RWPE1 (cell line): ENCODE measurements at regions not wholly inside any gene's neighbourhood (a gene's known extent, or its start where the extent isn't known, plus 50 kb on each side); places are given as distances from the start of the nearest gene placed in this dataset.

Source experiments
- CTCF ChIA-PET: fragments of 350-600 bp; sonication (Branson Sonifier 250); formaldehyde crosslinking; extraction: SDS; loops from one replicate; lab custom pipeline; 2021; lab: Yijun Ruan, JAX
- POLR2A ChIA-PET: fragments of 400-600 bp; formaldehyde crosslinking; extraction: SDS; loops from one replicate; lab custom pipeline; 2020; ENCODE audit warnings: antibody characterized with exemption; ENCODE audit not compliant: low non-redundant PET; lab: Yijun Ruan, JAX
- DNase-seq: peaks from one replicate; pipeline ENCODE4 v3.0.0; 2012; ENCODE audit warnings: low spot score
- H3K27ac ChIP-seq: fragments of 450-650 bp; 2 replicates; pipeline ENCODE4 v1.5.1; 2017
- CTCF ChIP-seq: fragments of 450-650 bp; conservative IDR thresholded peaks from 2 replicates; pipeline ENCODE4 v1.5.1; 2017; ENCODE audit warnings: low read depth, mild to moderate bottlenecking

GRCh38 chr12:61993734-61994345 lies 266.4 kb upstream of the USP15 start:
- ChIA-PET CTCF (interaction anchor here (0.7 kb wide), 1 partner anchor 1114 kb away, joined by 3 read pairs; no protein-coding TSS in a partner anchor), POLR2A (no interaction called here)
- no peak overlapping the region for H3K27ac ChIP-seq
- peak; percentile 35 for TF ChIP-seq CTCF
- peak; percentile 20 for DNase-seq

- no peak overlapping the region for H3K27ac ChIP-seq
- CTCF ChIA-PET: no interaction called here
- POLR2A ChIA-PET: no interaction called here
- no peak for DNase-seq
- no peak for TF ChIP-seq CTCF
Measured at GRCh38 chr12:61996717-61997116, 263.5 kb upstream of the USP15 start.

- ChIA-PET CTCF (interaction anchor here (0.6 to 0.7 kb wide), 2 partner anchors 897 to 1843 kb away, joined by 3 to 4 read pairs; no protein-coding TSS in a partner anchor), POLR2A (no interaction called here)
- no peak overlapping the region for H3K27ac ChIP-seq
- TF ChIP-seq CTCF: no peak
- DNase-seq: no peak
Measured at GRCh38 chr12:61998791-61999190, 261.4 kb upstream of the USP15 start.

GRCh38 chr12:61999311-61999710 lies 260.9 kb upstream of the USP15 start:
- ChIA-PET CTCF (interaction anchor here (0.6 kb wide), 1 partner anchor 1843 kb away, joined by 3 read pairs; no protein-coding TSS in a partner anchor), POLR2A (no interaction called here)

GRCh38 chr12:62001424-62001823 lies 258.8 kb upstream of the USP15 start:
- CTCF ChIA-PET: interaction anchor here (0.6 kb wide), 1 partner anchor 36 kb away, joined by 3 read pairs; no protein-coding TSS in a partner anchor
- POLR2A ChIA-PET: no interaction called here
- no peak for DNase-seq
- no peak overlapping the region for H3K27ac ChIP-seq
- TF ChIP-seq CTCF: no peak

More at GRCh38 chr12:61999311-61999710, 260.9 kb upstream of the USP15 start:
- H3K27ac ChIP-seq: no peak overlapping the region
- no peak for DNase-seq
- no peak for TF ChIP-seq CTCF

- ChIA-PET CTCF (no interaction called here), POLR2A (no interaction called here)
- DNase-seq: no peak
- no peak for TF ChIP-seq CTCF
- H3K27ac ChIP-seq: no peak overlapping the region
Measured at GRCh38 chr12:62003226-62003625, 257.0 kb upstream of the USP15 start.
